Amygdala (tissue), 56 donors: ENCODE measurements at regions not wholly inside any gene's neighbourhood (a gene's known extent, or its start where the extent isn't known, plus 50 kb on each side); places are given as distances from the start of the nearest gene placed in this dataset.
A peak's percentile ranks its signal among the peaks of the same experiment; 100 is the strongest.

Source experiments
- DNase-seq, 56 donors: peaks; one replicate each; lab custom pipeline; 2025; lab: John Stamatoyannopoulos, UW

DNA sequence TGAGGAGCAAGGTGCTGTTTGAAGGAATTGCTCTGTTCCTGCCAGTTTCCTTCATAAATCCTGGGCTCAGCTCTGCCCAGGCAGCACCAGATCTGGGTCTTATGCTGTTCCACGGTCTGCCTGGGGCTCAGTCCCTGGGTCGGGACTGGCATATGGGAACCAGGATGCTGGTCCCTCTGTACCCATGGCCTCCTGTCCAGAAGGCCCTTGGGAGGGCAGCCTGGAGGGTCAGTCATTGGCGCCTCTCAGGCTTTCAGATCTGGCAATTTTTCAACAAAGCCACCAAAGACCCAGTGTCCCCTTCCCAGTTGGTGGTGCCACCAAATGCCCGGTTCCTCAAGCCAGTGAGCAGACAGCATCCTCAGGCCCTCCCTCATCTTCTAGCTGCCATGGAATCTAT lies 232.7 kb upstream of the SULF2 start:
- no peak for DNase-seq

DNA sequence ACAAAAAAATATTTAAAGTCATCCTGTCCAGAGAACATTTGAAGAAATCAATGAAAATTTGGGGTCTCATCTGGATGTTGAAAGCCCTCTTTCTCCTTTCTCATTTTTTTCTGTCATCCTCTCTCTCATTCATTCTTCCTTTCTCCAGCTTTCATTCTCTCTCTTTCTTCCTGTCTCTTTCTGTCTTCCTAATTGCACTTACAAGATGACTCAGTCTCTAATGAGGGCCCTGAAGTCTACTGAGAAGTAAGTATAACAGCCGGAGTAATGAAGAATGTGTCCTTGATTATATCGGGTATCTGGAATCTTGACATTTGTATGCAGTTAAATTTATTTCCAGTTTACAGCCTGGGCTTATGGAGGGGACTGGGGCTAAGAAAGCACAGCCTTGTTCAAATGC lies 232.2 kb upstream of the SULF2 start:
- no peak for DNase-seq

DNA sequence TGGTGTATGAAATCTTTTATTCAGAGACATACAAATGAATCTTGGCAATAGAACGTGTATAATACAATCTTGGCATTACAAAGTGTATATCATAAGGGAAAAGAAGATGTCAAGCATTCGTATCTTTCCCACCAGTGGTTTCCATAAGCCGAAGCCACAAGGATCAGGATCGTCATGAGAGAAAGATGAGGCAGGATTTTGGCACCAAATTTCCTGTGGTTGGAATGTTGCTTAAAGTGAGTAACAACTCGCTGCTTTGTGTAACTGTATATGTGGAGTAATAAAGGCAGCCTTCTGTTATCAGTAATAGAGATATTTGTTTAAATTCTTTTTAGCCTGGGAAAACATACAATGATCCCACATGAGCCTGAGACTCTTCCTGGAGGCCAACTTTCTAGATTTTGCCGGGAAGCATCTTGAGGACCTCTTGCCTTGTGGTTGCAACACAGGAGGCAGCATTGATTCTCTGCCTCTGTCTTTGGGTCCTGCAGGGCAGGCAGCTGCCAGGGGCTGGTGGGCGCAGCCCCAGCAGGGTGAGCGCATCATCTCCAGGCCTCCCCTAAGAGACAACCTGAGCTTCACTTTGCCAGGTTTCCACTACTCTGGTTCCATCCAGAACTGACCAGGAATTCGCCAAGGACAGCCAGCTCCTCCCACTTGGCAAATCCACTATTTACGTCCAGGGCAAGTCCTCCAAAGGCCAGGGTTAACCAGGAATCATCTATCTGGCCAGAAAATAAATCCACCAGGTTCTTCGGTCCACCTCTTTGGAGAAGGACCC lies 230.9 kb upstream of the SULF2 start:
- DNase-seq = no peak

DNA sequence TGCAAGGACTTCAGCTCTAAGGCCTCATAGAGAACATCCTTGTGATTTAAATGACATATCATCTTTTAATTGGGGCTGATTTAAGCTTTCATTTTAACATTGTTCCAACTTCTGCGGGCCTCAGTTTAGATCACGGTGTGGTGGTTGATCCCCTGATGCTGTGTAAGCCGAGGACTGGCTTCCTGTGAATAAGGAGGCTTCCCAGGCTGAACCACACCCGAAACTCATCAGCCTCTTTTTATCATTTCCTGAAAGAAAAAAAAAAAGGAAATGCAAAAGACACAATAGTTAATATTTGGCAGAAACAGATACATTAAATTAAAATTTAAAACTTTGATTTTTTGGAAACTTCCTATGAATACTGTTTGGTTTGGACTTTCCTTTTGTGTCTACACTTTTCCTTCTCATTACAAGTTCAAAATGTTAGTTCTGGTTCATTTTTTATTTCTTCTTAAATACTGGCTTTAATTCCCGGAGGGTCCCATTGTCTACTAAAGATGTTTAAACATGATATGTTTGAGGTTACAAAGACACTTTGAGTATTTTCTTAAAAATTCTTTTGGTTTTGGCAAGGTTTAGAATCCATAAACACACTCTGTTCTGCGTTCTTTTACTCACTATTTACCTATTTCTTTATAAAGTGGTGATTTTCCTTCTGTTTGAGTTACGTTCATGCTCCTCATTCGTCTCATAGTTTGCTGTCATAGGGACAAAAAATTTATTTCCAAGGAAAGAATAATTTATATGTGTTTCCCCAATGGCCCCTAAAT lies 230.0 kb upstream of the SULF2 start:
- no peak for DNase-seq

DNA sequence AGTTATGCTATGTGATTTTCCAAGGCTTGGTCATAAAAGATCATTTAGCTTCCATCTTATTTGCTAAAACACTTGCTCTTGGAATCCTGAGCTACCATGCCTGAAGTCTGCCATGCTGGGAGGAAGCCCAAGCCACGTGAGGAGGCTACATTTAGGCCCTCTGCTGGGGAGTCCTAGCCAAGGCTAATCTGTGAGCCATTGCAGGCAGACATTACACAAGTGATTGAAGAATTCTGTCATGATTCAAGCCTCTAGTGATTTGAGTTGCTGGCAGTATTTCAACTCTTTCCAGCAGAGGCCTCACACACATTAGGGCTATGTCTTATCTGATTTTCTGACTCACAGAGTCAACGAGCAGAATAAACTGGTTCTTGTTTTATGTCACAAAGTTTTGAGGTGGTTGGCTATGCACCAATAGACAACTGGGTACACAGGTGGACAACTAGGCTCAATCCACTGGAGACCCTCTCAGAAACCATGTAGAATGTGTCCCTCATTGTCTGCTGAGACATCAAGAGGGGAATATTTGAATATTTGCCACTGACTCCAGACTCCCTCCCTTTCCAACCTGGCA lies 227.2 kb upstream of the SULF2 start:
- DNase-seq = no peak

DNA sequence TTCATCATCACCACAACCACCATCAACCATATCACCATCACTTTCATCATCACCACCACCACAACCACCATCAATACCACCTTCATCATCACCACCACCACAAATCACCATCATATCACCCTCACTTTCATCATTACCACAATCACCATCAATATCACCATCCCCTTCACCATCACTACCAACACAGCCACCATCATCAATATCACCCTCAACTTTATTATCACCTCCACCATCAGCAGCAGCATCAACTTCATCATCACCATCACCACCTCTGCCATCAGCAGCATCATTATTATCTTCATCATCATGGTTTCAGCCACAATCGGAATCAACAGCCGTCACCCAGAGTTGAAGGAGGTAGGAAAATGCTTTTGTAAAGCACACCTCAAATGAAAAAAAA lies 225.7 kb upstream of the SULF2 start:
- no peak for DNase-seq

DNA sequence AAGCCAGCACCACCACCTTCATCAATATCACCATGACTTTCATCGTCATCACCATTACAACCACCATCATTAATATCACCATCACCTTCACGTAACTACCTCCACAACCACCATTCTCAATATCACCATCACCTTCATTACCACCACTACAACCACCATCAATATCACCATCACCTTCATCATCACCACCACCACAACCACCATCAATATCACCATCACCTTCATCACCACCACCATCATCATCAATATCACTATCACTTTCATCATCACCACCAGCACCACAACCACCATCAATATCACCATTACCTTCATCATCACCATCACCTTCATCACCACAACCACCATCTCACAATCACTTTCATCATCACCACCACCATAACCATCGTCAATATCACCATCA lies 225.3 kb upstream of the SULF2 start:
- DNase-seq = no peak

DNA sequence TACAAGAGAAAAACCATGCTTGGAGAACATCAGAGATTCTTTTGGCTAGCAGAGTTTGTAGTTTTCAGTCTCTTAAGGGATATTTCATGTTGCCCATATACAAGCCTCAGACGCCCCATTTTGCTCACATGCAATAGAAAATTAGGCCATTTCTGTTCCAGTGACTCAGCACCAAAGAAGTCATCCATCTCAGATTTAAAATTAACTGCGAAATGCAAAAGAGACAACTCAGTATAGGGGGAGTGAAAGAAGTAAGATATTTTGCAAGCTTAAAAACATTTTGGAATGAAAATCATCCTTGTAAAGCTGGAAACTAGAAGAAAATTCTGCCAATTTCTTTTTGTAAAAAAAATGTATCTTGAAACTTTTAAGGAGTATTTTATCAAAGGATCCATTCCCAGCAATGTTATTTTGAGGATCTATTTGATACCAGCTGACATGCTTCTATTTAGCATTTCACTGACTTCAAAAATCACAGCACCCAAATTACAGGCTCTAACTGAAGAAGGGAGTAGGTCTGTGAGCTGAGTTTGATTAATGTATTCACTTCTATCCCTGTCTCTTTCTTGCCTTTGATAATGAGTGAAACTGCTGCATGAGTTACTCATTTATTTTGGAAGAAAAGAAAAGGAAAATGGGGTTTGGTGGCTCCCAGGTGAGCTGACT lies 223.7 kb upstream of the SULF2 start:
- DNase-seq = peak in 1 of 56 donors; percentile 6

DNA sequence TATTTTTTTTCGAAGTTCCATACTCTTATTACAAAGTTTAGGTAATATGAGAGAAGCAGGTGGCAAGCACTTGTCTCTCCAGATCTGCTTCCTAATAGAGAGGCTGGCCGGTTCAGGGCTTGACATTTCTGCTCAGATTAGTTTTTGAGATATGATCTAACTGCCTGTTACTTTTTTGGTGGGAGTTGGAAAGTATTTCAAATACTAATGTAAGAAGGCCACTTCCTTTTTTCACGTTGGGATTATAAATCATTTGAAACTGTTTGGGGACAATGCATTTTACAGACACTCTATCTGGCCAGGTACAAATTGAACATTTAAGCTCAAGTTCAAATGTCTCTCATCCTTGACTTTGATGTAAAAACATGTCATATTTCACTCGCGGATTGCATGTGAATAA lies 222.1 kb upstream of the SULF2 start:
- no peak for DNase-seq

DNA sequence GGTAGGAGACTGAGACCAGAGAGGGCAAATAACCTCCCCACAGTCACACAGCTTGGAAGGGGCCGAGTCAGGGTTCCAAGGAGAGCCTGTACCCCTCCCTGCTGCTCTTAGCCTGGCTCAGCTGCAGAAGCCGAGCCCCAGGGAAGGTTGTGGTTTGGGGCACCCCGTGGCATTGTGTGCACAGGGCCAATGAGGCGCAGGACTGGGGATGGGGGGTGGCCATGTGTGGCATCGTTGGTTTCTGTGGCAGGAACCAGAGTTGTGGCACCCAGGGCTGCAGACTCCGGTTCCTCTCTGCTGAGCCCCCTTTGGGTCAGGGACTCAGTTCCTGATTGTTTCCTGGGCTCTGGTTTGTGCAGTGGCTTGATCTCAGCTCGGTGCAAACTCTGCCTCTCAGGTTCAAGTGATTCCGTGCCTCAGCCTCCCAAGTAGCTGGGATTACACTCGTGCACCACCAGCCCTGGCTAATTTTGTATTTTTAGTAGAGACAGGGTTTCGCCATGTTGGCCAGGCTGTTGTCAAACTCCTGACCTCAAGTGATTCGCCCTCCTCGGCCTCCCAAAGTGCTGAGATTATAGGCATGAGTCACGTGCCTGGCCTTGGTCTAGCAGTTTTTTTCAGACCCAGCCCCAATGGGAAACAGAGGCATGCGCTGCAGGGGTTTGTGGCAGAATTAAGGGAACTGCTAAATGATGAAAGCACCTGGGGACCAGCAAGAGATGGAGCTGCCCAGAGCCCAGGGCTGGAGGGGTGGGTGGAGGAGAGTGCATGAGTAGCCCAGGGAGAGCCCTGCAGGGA lies 221.0 kb upstream of the SULF2 start:
- DNase-seq = no peak

DNA sequence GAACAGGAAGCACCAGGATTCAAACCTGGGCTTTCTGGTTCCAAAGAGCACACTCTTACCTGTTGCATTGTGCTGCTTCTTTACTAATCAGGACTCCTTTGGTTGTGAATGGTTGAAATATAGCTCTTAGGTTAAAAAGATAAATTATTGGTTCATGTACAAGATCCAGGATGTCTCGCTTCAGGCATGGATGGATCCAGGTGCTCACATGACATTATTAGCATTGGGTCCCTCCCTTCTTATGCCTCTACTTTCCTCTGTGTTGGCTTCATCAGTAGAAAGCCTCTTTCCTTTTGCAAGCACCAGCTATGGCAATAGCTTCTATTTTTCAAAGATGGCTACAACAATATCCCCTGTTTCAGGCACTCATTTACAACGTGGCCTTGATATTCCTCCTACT lies 217.7 kb upstream of the SULF2 start:
- no peak for DNase-seq

DNA sequence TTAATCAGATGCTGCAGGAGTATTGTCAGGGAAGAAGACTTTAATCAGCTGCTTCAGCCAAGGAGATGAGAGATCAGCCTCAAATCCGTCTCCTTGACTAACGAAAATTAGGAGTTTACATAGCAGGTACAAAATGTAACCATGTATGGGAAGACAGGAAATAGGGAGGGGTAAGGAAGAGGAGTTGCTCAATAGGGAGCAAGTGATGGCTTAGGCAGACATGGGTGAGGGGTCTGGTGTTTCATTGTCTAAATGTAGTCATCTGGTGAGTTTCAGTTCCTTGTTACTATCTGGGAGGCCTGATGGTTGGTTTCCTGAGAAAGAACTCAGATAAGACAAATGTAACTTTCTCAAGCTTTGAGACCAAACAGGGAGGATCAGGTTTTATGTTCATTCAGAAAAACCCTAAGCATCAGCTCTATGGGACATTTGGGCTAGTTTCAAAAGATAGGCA lies 217.3 kb upstream of the SULF2 start:
- no peak for DNase-seq

DNA sequence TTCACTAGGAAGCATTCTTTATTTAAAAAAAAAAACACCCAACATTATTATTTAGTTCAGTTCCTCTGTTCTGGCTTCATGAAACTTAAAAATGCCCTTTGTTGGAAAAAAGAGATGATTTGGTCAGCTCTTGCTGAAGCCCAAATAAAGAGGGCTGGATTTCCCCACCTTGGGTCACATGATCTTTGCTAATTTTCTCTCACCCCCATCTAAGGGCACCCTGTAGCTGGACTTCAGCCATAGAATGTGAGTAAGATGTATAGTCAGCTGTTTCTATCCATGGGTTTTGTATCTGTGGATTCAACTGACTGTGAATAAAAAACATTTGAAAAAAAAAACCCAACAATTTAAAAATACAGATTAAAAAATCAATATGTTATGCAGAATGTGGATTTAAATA lies 213.9 kb upstream of the SULF2 start:
- DNase-seq = no peak

DNA sequence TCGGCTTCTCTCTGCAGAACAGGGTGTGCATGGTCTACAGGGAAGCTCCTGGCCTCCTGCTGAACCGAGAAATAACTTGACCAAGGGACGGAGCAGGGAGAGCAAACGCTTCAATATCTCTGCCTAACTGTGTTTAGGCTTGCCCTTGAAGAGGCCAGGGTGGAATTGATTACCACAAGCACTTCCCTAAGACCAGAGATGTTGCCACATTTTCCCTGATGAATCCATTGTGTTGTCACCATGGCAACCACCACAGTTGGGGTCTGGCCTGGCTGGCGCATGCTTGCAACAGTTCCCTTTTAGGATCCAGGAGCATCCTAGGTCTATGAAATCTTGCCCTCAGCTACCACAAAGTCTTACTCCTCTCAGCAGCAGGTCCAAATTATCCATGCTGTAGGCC lies 213.5 kb upstream of the SULF2 start:
- no peak for DNase-seq

DNA sequence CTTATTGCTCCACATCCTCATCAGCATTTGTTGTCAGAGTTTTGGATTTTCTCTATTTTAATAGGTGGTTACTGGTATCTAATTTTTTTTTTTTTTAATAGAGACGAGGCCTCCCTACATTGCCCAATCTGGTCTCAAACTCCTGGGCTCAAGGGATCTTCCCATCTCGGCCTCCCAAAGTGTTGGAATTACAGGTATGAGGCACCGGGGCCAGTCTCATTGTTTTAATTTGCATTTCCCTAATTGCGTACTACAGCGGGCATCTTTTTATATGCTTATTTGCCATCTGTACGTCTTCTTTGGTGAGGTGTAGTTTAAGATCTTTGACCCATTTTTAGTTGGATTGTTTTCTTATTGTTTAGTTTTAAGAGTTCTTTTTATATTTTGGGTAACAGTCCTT lies 210.4 kb upstream of the SULF2 start:
- no peak for DNase-seq

DNA sequence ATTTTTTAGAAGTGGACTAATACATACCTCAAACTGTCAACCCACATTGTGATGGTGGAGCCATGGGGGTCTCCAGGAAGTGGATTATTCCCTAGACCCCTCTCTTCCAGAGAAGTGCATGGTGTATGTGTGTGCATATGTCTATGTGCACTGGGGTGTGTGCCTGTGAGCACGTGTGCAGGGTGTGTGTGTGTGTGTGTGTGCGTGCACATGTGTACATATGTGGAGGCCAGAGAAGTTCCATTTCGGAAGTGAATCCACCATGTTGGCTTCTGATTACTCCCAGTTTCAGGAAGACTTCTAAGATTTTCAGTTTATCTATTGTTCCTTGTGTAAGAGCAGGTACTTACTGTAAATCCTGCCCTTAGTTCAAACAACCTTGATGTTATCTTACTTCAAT lies 208.5 kb upstream of the SULF2 start:
- no peak for DNase-seq

DNA sequence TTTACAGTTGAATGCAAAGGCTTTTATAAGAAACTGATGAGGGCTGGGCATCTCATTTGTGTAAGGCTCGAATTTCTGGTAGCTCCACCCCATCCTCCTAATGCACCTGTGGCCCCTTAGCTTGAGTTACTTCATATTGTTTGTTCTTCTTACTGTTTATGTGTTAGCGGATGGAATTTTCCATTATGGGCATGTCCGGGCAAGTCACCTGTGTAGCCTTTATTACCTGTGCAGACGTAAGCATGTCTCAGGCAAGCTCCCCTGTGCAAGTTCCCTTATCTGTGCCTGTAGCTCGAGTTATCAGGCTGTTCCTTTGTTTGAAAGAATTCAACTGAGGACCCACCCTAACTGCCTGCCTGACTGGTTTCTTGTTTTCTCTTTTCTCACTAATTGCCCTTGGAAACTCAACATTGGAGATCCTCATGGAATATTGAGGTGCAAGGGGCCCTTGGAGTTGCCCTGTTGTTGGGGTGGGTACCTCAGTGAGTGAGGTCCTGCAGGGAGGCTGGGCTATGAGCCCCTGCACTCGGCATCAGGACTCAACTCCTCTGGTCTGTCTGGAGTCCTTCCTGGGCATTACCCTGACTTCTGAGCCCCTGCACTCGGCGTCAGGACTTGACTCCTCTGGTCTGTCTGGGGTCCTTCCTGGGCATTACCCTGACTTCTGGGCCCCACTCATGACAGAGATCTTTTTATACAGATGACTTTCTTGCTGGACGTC lies 207.9 kb upstream of the SULF2 start:
- DNase-seq = no peak

DNA sequence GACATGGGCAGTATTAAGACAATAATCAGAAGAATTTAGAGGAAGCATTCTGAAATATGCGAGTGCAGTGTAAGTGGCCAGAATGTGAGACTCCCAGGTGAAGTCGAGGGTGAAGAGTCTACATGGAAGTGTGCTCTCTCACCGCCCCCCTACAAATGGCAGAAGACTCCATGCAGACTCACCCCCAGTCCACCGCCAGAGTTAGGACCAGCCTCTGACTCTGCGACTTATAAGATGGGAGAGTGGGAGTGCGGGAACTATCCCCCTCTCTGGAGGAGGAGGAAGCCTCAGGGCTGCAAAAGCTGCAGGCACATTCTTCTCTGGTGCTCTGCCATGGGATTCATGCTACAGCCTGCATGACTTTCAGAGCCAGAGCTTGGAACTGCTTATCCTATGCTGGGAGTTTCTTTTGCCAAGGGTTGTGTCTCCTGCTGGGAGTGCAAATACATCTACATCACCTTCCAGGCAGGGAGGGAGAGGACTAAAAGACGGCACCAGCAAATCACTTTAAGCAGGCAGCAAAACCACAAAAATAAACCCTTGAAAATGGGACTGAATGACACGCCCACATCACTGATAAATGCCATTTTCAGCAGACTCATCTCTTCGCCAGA lies 206.7 kb upstream of the SULF2 start:
- DNase-seq = no peak

DNA sequence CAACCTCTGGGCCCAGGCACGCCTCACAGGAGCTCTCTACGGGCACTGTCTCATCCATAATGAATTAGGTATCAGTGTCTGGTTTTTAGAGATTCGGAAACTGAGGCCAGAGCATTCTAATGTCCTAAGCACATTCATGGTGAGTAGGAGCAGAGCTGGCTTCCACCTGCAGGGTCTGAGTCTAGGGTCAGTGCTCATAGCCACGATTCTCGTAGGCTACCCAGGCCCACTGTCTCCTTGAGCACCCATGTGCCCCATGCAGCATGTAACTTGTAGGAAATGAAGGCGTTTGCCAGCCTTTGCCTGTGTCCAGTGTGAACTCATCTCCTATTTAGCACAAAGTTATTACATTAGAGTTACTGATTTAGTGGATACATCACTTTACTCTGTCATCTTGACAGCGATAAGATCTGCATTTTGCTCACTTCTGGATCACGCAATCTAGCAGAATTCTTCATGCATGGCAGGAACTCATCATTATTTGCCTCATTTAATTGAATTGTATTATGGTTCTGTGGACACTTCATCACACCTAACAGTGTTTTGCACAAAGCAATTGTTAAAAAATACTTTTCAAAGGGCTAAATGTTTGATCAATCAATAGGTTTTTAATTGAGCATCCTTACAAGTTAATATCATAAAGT lies 205.3 kb upstream of the SULF2 start:
- DNase-seq = no peak
